Activated CD8-positive, alpha-beta memory T cell treated with anti-CD3 and anti-CD28 coated beads, Interleukin-2, amount 50 U/mL, for 48 hours (primary cell): ENCODE measurements at regions not wholly inside any gene's neighbourhood (a gene's known extent, or its start where the extent isn't known, plus 50 kb on each side); places are given as distances from the start of the nearest gene placed in this dataset.

Source experiments
- DNase-seq: peaks from one replicate; pipeline ENCODE4 v3.0.0-alpha.2; 2020

DNA sequence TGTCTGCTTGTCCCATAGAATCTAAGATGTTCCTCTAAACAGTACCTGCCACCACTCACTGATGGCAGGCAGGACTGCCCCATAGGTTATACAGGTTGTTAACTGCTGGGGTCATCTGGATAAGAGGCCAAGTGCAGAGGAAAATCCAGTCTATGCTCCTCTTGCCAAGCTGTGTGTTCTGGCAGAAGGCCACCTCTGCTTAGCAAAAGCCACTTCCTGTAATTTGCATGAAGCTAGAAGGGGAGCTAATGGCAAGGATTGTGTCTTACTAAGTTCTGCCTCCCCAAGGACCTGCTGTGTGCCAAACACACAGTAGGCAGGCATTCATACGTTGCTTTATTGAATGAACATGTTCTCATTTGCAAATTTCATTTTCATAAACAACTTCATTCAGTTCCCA, 445.4 kb downstream of the BCL11B start:
- no peak for DNase-seq

- DNase-seq: no peak
Observed at GRCh38 chr14:98834119-98834518, 437.9 kb downstream of the BCL11B start.

- DNase-seq: no peak
Observed at GRCh38 chr14:98835051-98835824, 436.8 kb downstream of the BCL11B start.

DNA sequence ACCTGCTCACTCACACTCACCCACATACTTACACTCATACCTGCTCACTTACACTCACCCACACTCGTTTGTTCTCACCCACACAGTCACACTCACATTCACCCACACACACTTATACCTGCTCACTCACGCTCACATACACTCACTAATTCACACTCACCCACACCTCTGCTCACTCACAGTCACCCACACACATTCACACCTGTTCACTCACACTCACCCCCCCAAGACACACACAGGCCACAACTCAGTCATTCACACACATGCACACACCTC, 436.2 kb downstream of the BCL11B start:
- no peak for DNase-seq

GRCh38 chr14:98840091-98840490, 431.9 kb downstream of the BCL11B start:
- no peak for DNase-seq

DNA sequence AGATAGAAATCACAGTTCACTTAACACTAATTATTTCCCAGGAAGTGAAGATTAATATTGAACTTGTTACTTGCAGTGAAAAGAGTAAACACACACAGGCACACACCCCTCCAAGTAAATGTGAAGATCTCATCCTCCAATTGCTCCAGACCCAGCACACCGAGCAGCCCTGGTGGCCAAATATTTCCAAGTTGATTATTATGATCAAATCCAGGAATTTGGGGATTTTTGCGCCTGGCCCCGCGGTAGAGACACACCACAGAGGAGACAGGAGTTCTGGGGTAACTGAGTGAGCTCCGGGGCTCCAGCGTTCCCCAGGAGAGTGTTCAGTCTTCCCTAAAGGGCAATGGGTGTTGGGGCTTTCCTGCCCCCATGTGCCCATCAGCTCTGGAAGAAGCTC, 431.5 kb downstream of the BCL11B start:
- no peak for DNase-seq

DNA sequence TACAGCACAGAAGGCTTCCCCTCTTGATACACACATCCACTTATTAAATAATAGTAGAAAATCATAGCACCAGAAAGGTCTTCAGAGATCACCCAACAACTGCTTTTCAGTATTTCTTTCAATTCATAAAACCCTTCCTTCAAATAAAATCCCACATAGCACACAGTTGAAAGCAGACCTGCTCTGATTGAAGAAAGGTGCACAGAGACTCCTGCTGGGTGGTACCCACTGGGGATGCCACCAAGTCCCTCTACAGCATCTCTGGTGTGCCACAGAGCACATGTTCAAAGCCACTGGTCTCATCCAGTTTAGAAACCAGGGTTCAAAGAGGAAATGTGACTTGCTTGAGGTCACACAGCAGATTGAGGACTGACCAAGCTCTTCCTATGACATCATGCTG, 427.5 kb downstream of the BCL11B start:
- DNase-seq: no peak

DNA sequence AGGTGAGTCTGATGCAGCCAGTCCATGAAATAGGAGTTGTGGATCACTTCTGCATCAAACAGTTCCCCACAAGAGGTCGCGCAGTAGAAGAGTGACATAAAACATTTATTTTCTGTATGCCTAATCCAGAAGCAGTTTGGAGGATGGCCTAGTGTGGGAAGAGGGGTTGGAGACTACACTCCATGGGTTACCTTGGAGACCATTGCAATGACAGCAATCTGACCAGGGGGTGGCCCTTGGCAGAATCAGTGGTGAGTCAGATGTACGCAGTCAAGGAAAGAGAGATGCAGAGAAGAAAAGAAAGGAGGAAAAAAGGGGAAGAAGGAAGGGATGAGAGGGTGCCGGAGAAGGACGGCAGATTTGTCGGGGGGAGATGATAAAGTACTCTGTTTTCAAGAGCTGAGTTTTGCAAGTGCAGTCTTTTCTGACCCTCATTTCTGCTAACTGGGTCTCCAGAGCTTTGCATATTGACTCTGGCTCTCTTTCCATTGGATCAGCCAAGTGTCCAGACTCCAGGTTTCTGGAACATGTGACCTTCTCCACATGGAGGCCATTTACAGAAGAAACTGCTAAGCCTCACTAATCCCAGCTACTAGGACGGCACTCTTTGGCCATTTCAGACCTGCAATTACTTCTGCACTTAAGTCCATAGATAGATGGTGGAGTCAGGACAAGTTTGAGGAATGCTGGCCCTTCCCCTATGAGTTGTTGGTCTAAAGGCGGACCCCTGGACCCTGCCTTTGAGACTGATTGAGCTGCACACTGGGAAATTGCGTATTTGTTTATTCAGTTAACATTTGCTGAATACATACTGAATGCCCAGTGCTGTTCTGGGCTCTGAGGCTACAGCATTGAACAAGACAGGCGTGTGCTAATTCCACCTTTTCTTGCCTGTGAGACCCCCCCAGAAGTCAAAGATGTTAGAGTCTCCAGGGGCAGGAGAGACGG, 424.2 kb downstream of the BCL11B start:
- no peak for DNase-seq

DNA sequence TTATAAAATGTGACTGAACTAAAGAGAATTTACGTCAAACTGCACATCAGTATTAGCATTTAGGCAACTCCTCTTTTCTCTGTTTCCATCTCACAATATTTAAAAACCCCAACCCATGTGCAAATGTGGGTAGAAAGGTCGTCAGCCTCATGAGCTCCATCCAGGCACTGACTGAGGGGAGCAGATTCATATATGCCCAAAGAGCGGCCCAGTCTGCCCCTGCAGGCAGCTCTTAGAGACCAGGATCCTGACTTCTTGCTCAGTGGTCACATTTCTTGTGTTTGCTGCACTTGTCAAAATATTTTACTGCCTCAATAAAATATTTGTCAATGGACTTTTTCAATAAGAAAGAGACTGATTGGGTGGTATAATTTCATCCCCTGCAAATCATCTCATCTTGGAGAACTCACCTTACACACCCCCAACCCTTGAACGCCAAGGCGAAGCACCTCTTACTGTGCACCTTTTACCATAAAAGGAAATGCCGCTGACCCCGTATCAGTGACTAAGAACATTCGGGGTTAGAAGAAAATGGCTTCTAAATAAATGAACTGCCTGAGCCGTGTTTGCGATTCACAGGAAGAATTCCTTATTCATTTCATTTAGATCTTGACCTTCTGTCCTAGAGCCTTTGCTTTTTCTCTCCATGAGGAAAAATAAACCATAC, 418.8 kb downstream of the BCL11B start:
- no peak for DNase-seq

DNA sequence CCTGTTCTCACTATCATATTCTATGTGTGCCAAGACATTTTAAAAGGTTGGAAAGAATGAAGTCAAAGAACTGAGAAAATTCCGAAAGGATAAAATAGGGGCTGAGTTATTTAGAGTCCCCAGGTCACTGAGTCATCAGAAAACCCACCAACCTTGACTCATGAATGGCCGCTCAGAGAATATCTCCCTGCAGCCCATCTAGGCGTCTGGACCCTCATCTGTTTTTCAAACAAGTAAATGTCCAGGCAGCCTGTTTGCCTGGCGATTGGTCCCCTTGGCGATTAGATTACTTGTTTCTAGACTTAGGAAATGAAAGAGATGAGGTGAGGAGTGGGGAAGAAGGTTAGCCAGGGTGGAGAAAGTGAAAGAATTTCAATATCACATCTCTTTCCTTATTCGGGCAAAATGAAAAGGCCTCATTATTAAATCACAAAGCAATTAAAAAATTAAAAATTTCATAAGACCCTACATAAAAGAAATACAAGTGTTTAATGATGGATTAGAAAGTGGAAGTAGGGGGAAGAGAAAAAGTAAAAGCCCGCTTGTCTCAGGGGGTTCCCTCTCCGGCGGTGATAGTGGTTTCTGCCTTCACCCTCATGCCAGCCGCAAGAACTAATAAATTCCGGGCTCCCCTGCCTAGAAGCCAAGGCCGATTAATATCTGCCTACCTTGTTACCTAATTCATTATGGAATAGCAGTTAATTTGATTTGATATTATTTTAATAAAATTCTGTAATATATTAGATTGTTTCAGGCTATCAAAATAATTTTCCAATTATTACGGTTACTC, 415.9 kb downstream of the BCL11B start:
- no peak for DNase-seq

DNA sequence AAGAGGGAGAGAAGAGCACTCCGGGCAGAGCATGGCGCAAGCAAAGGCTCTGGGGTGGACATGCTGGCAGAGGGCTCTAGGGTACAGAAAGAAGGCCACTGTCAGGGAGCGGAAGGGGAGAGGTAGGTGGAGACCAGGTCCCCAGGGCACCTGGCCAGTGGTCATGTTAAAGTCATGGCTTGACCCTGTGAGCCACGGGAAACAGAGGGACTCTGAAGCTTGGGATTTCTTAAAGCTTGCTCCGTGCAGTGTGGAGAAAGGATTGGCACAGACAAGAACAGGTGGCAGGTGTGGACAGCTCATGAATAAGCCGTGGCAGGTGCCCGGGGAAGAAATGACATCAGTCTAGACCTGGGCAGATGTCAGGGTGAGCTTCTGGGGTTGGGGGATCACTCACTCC, 413.8 kb downstream of the BCL11B start:
- no peak for DNase-seq

- DNase-seq: no peak
Observed at GRCh38 chr14:98858561-98858960, 413.4 kb downstream of the BCL11B start.

- no peak for DNase-seq
Observed at GRCh38 chr14:98859301-98859700, 412.7 kb downstream of the BCL11B start.

DNA sequence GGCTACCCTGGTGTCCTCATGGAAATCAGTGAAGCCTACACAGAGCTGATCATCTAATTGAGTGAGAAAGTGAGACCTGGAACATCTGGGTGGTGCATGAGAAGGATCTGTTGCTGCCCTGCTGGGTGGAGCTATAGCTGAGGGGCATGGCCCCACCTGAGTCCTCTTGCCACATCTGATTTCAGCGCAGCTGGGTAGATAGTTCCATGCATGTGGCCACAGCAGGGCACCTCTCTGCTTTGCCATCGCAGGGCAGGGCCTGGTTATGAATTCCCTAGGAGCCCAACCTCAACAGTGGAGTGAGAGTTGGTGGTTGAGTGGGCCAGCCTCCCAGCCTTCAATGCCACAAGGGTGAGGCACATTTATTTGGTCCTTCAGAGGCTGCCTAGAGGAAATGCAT, 407.8 kb downstream of the BCL11B start:
- DNase-seq: no peak

- no peak for DNase-seq
Observed at GRCh38 chr14:98867146-98867545, 404.9 kb downstream of the BCL11B start.

GRCh38 chr14:98867726-98868125, 404.3 kb downstream of the BCL11B start:
- DNase-seq: no peak

DNA sequence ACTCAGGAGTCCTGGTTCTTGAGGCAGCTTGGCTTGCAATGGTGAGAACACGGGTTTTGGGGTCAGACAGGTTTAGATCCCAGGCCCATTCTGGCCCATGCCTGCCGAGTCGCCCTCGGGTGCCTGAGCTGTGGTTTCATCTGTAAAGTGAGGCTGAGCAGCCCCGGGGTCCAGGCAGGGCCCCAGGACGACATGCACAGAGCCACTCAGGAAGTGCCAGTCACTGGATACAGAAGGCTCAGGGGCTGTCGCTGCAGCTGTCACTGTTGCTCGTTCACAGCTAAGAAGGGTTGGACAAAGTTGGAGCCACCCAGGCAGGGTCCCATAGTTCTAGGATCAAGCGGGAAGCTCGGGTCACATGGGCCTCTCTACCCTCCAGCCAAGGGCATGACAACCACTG, 403.1 kb downstream of the BCL11B start:
- no peak for DNase-seq

DNA sequence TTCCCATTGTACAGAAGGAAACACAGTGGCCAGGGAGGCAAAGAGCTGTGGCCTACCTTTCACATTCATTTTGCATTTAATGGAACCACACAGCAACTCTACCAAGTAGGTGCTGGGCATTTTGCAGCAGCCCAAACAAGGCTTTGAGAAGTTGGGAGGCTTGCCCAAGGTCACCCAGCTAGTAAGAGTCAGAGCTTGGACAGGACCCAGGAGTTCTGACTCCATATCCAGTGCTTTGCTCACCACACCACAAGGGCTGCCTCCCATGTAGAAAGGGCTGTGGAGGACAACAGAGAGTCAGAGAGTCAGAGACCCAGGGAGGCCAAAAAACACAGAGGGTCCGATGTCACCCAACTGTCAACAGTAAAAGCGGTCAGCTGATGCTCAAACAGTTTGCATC, 400.2 kb downstream of the BCL11B start:
- DNase-seq: no peak

DNA sequence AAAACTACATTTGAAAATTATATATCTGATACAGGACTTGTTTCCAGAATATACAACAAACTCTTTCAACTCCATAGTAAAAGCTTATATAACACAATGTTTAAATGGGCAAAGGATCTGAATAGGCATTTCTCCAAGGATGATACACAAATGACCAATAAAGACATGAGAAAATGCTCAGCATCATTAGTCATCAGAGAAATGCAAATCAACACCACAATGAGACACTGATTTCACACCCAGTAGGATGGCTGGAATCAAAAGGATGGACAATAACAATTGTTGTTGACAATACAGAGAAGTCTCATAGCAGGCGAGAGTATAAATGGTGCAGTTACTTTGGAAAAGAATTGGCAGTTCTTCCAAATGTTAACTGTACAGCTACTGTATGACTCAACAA, 394.9 kb downstream of the BCL11B start:
- no peak for DNase-seq

DNA sequence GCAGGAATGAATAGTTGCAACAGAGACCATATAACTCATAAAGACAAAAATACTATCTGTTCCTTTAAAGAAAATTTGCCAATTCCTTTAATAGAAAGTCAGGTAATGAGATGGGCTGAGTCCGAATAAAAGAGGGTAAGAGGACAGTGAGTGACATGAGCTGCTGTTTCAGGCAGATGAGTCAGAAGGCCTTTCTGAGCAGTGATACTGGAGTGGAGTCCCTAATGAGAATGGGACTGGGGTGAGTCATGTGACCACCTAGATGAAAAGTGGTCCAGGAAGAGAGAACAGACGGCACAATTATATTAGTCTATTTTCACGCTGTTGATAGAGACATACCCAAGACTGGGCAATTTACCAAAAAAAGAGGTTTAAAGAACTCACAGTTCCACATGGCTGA, 393.7 kb downstream of the BCL11B start:
- no peak for DNase-seq

DNA sequence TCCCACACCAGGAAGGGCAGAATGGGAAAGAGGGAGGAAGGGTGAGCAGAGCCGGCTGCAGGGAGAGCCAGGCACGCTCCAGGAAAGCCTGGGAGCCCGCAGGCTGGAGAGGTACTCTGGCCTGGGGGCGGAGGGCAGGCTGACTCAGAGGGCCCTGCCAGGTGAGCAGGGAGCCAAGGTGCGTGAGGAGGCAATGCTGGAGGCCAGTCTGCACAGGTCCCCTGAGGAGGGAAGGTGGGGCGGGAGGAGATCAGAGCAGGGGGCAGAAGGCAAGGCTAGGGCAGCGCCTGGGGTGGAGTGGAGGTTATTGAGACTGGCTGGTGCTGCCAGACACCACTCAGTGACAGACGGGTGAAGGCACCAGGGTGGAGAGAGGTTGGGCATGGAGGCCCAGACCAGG, 385.0 kb downstream of the BCL11B start:
- no peak for DNase-seq

GRCh38 chr14:98888281-98888680, 383.7 kb downstream of the BCL11B start:
- DNase-seq: no peak
